ENCODE measurements at regions not wholly inside any gene's neighbourhood (a gene's known extent, or its start where the extent isn't known, plus 50 kb on each side); places are given as distances from the start of the nearest gene placed in this dataset.

DNA sequence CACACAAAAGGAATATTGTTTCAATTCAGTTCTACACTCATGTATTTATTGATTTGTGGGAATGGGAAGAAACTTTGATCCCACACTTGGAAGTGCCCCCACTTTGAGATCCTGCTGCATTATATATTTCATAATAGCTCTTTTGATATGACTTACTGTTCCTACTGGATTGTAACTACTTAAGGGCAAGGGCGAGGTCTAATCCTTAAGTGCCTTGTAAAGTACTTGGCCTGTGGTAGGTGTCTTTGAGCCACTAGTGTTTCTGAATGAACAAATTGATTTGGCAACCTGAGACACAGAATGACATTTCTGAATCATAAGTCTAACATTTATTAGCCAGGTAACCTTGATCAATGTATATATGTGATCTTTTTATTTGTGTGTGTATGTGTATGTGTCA, 767.2 kb downstream of the RAB28 start:
- TF ChIP-seq, protein P1, sequence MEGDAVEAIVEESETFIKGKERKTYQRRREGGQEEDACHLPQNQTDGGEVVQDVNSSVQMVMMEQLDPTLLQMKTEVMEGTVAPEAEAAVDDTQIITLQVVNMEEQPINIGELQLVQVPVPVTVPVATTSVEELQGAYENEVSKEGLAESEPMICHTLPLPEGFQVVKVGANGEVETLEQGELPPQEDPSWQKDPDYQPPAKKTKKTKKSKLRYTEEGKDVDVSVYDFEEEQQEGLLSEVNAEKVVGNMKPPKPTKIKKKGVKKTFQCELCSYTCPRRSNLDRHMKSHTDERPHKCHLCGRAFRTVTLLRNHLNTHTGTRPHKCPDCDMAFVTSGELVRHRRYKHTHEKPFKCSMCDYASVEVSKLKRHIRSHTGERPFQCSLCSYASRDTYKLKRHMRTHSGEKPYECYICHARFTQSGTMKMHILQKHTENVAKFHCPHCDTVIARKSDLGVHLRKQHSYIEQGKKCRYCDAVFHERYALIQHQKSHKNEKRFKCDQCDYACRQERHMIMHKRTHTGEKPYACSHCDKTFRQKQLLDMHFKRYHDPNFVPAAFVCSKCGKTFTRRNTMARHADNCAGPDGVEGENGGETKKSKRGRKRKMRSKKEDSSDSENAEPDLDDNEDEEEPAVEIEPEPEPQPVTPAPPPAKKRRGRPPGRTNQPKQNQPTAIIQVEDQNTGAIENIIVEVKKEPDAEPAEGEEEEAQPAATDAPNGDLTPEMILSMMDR (conservative IDR thresholded peaks at IDR 0.05): no peak
- no peak overlapping the region for H3K4me3 Mint-ChIP-seq
- H3K36me3 Mint-ChIP-seq: no peaks in the 10 kb centered on the region
- H3K9me3 Mint-ChIP-seq: peaks cover 5% of the 10 kb centered on the region
- H3K27ac Mint-ChIP-seq: no peak overlapping the region
- no peak for DNase-seq (ENCODE audit: extremely low spot score, unreplicated experiment)
- H3K27me3 Mint-ChIP-seq: no peaks in the 10 kb centered on the region
- H3K4me1 Mint-ChIP-seq (ENCODE audit: unreplicated experiment): no peaks in the 10 kb centered on the region

DNA sequence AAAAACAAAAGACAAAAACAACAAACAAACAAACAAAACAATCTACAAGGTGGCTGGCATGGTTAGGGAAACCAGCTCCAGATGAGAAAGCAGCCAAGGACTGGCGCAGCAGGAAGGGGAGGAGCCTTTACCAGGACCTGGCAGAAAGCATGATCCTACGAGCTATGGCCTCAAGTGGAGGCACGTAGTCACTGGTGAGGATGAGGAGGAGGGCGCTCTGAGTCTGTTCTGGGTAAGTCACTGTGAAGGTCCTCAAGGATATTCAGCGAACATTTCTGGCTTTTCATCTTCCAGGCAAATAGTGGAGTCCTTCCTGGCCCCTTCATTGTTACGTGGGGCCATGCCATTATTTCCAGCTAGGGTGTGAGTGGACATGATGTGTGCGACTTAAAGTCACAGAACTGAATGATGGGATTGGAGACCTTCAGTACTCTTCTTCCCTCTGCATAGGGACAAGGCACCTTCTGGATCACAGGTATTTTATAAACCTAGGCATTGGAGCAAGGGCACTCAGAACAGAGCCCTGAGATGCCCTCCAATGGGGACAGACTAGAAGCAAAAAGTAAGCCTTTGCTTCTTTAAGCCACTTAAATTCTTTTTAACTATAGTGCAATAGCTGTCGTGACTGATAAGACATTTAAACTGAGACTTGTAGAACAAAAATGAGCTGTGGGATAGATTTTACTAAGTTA, 771.3 kb downstream of the RAB28 start:
- Mint-ChIP-seq H3K36me3 (no peaks in the 10 kb centered on the region), H3K27ac (no peak overlapping the region), H3K4me1 (ENCODE audit: unreplicated experiment) (no peaks in the 10 kb centered on the region), H3K4me3 (no peak overlapping the region), H3K27me3 (no peaks in the 10 kb centered on the region), H3K9me3 (peaks cover 5% of the 10 kb centered on the region)
- TF ChIP-seq, protein P1 (conservative IDR thresholded peaks at IDR 0.05): no peak
- no peak for DNase-seq (ENCODE audit: extremely low spot score, unreplicated experiment)

DNA sequence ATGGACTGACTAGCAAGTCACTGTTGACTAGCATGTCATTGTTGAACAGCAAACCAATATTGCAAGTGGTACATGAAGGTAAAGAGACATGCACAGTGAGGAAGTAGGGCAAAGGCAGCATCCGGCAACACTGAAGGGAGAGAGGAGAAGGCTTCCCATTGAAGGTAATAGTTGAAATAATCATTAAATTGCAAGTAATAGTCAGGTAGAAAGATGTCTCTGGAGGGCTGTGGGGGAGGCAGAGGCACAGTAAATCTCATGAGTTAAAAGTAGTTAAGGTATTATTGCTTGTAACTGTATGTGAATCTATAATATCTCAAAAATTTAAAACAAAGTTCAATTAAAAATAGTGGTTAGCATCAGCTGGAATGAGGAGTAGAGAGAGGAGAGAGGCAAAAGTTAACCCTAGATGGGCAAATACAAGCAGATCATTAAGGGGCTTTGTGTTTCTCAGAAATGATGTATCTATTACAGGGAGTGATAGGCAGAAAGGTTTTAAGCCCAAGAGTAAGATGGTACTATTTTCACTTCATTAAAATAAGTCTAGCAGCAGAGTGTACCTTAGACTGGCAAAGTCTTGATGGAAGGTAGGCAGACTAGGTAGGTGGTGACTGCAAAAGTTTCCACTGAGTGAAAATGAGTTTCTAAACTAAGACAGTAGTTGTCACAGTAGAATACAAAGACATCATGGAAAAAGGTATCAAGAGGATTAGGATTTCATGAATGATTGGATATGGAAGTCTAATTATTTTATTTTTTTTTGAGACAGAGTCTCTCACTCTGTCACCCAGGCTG, 776.6 kb downstream of the RAB28 start:
- Mint-ChIP-seq H3K4me1 (ENCODE audit: unreplicated experiment) (no peaks in the 10 kb centered on the region), H3K9me3 (no peaks in the 10 kb centered on the region), H3K27me3 (no peaks in the 10 kb centered on the region), H3K4me3 (no peak overlapping the region), H3K27ac (no peak overlapping the region), H3K36me3 (no peaks in the 10 kb centered on the region)
- TF ChIP-seq, protein P1 (conservative IDR thresholded peaks at IDR 0.05): no peak
- DNase-seq (ENCODE audit: extremely low spot score, unreplicated experiment): no peak

DNA sequence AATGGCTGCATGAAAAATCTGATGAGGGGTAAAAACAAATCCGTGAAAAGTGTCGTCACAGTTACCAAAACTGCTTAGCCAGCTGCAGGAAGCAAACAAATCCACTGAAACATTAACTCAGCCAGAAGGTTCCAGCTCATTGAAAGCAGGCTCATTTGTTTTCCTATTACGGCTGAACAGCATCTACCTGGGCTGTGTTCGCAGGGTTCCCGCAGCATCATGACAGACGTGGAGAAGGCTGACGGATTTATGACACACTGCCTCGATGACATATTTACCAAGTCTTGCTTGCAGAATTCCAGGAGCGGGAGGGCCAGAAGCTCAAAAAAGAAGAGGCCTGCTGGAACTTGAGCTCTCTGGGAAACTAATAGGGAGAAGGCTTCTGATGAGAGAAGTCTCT, 781.1 kb downstream of the RAB28 start:
- H3K9me3 Mint-ChIP-seq: no peaks in the 10 kb centered on the region
- H3K27me3 Mint-ChIP-seq: no peaks in the 10 kb centered on the region
- H3K27ac Mint-ChIP-seq: no peak overlapping the region
- no peak overlapping the region for H3K4me3 Mint-ChIP-seq
- DNase-seq (ENCODE audit: extremely low spot score, unreplicated experiment): no peak
- TF ChIP-seq, protein P1 (conservative IDR thresholded peaks at IDR 0.05): no peak
- no peaks in the 10 kb centered on the region for H3K36me3 Mint-ChIP-seq
- no peaks in the 10 kb centered on the region for H3K4me1 Mint-ChIP-seq (ENCODE audit: unreplicated experiment)

DNA sequence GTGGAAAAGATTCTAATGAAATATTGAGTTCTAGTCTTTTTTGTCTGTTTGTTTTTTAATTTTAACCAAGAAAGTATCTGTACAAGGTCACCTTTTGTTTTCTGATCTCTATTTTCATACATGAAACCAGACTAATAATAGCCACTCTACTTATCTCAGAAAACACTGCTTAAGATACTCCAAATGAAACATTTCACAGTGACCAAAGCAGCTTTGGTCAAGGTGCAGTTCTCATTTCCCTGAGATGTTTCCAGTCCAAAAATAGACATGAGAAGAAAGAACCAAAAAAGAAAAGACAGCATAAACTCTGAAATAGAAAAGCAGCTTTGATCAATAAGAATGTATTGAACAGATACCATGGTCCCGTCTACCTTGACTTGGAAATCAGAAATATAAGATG, 782.8 kb downstream of the RAB28 start:
- no peaks in the 10 kb centered on the region for H3K27me3 Mint-ChIP-seq
- H3K36me3 Mint-ChIP-seq: no peaks in the 10 kb centered on the region
- TF ChIP-seq, protein P1 (conservative IDR thresholded peaks at IDR 0.05): no peak
- no peak overlapping the region for H3K4me3 Mint-ChIP-seq
- H3K27ac Mint-ChIP-seq: no peak overlapping the region
- H3K4me1 Mint-ChIP-seq (ENCODE audit: unreplicated experiment): no peaks in the 10 kb centered on the region
- no peaks in the 10 kb centered on the region for H3K9me3 Mint-ChIP-seq
- no peak for DNase-seq (ENCODE audit: extremely low spot score, unreplicated experiment)

Measured in type B pancreatic cell (in vitro differentiated cells).